GM12878 (cell line): ENCODE measurements at regions not wholly inside any gene's neighbourhood (a gene's known extent, or its start where the extent isn't known, plus 50 kb on each side); places are given as distances from the start of the nearest gene placed in this dataset.

Experiments used
- ATAC-seq: fragments of 200-7000 bp; cut with Tn5 transposase; 3 replicates; pipeline ENCODE4 v1.9.1; 2020; ENCODE audit warnings: mild to moderate bottlenecking, moderate library complexity
- BruUV-seq: library from RNA; stranded (reverse); fragments of 400-500 nt; replicated peaks from 2 replicates; lab custom pipeline; 2021; lab: Mats Ljungman, UMichigan
- CTCF ChIA-PET: fragments of 300-600 bp; sonication (Branson Sonifier 250); formaldehyde crosslinking; extraction: SDS; loops from one replicate; lab custom pipeline; 2021; ENCODE audit warnings: inconsistent platforms; lab: Yijun Ruan, JAX
- POLR2A ChIA-PET: fragments of 350-600 bp; formaldehyde crosslinking; extraction: SDS; loops from one replicate; lab custom pipeline; 2021; ENCODE audit warnings: inconsistent platforms; lab: Charles Lee
- RAD21 ChIA-PET: fragments of 300-600 bp; sonication (Branson Sonifier 250); formaldehyde crosslinking; loops from one replicate; lab custom pipeline; 2023; ENCODE audit warnings: antibody characterized with exemption; ENCODE audit not compliant: unreplicated experiment; lab: Charles Lee
- SMC1A ChIA-PET: fragments of 300-600 bp; sonication (Branson Sonifier 250); formaldehyde crosslinking; loops from one replicate; lab custom pipeline; 2023; ENCODE audit not compliant: unreplicated experiment, uncharacterized antibody; lab: Charles Lee
- DNase-seq: peaks from one replicate; pipeline ENCODE4 v3.0.0-alpha.2; 2011; ENCODE audit warnings: low read depth, low spot score
- FAIRE-seq: peaks from 3 replicates; lab custom pipeline; 2011; peaks lifted over from hg19 to GRCh38; lab: Jason Lieb, UNC
- H2AFZ ChIP-seq: 2 replicates; pipeline ENCODE4 v1.6.0; 2011; ENCODE audit warnings: low read depth, low read length, control low read depth; ENCODE audit not compliant: control insufficient read depth
- H3K27ac ChIP-seq: 2 replicates; pipeline ENCODE4 v1.5.1; 2011; ENCODE audit warnings: control low read depth; ENCODE audit not compliant: control insufficient read depth, insufficient read depth
- H3K27me3 ChIP-seq, 2 experiments: replicated peaks in 1 of 2; 2 replicates each; pipeline versions ENCODE4 v1.6.0 to v1.6.1; 2011; ENCODE audit warnings: low read length in 1 of 2; ENCODE audit not compliant: control insufficient read depth in 2 of 2, insufficient read depth in 2 of 2
- H3K36me3 ChIP-seq, 2 experiments: 2 replicates each; pipeline ENCODE4 v1.5.1; 2011; ENCODE audit warnings: low read length in 1 of 2; ENCODE audit not compliant: control insufficient read depth in 2 of 2, insufficient read depth in 2 of 2
- H3K4me1 ChIP-seq: 2 replicates; pipeline ENCODE4 v1.6.1; 2011; ENCODE audit warnings: mild to moderate bottlenecking, low read length, moderate library complexity, mixed read lengths; ENCODE audit not compliant: control insufficient read depth, insufficient read depth
- H3K4me2 ChIP-seq: 2 replicates; pipeline ENCODE4 v1.6.0; 2011; ENCODE audit warnings: control low read depth; ENCODE audit not compliant: control insufficient read depth, insufficient read depth
- H3K4me3 ChIP-seq: fragments of 200-600 bp; sonication (generic); 2 replicates; pipeline ENCODE4 v1.5.1; 2016
- H3K79me2 ChIP-seq: 2 replicates; pipeline ENCODE4 v1.6.0; 2011; ENCODE audit warnings: low read length; ENCODE audit not compliant: control insufficient read depth, insufficient read depth
- H3K9ac ChIP-seq: 2 replicates; pipeline ENCODE4 v1.8.0; 2011; ENCODE audit warnings: low read length, control low read depth, mixed read lengths; ENCODE audit not compliant: control insufficient read depth, insufficient read depth
- H3K9me3 ChIP-seq: replicated peaks from 3 replicates; pipeline ENCODE4 v1.5.1; 2011; ENCODE audit warnings: mild to moderate bottlenecking, low read length; ENCODE audit not compliant: control insufficient read depth, insufficient read depth
- H4K20me1 ChIP-seq: 2 replicates; pipeline ENCODE4 v1.6.0; 2011; ENCODE audit not compliant: control insufficient read depth, insufficient read depth
- CBFB ChIP-seq: IDR thresholded peaks from 2 replicates; pipeline ENCODE4 v1.6.1; 2016; ENCODE audit warnings: antibody characterized with exemption, low read depth
- KLF5 ChIP-seq: fragments of 450-650 bp; IDR thresholded peaks from 2 replicates; pipeline ENCODE4 v1.6.1; 2014; ENCODE audit warnings: mild to moderate bottlenecking; ENCODE audit not compliant: partially characterized antibody
- MEF2B ChIP-seq: fragments of 450-650 bp; IDR thresholded peaks from 2 replicates; pipeline ENCODE4 v1.6.1; 2018; ENCODE audit warnings: mild to moderate bottlenecking, moderate library complexity; ENCODE audit not compliant: partially characterized antibody, poor library complexity, severe bottlenecking
- MTA3 ChIP-seq: IDR thresholded peaks from 2 replicates; pipeline ENCODE4 v1.6.1; 2012; ENCODE audit warnings: low read length, inconsistent platforms, borderline replicate concordance
- MYB ChIP-seq: fragments of 150-350 bp; IDR thresholded peaks from 2 replicates; pipeline ENCODE4 v1.6.1; 2014; ENCODE audit warnings: mild to moderate bottlenecking, low read depth, low read length, borderline replicate concordance
- POLR2AphosphoS5 ChIP-seq: IDR thresholded peaks from 2 replicates; pipeline ENCODE4 v1.6.1; 2011; ENCODE audit warnings: mild to moderate bottlenecking, low read length, inconsistent platforms
- ZNF274 ChIP-seq: IDR thresholded peaks from one replicate; pipeline ENCODE4 v1.8.0; 2011; ENCODE audit not compliant: insufficient read length, insufficient read depth
- WGBS: methylation state at CpG from one replicate; pipeline ENCODE4 v1.1.6; 2016; ENCODE audit warnings: low lambda C conversion rate; ENCODE audit not compliant: insufficient replicate concordance, insufficient coverage; ENCODE audit errors: missing lambda C conversion rate; 5-methylcytosine and 5-hydroxymethylcytosine counted together
- in situ Hi-C: fragments of 300-500 bp; cut with MboI; formaldehyde crosslinking; loops from 9 replicates; pipeline ENCODE4 v1.14.3; 2018; ENCODE audit warnings: mixed read lengths
- intact Hi-C: fragments of 100-400 bp; cut with micrococcal nuclease; formaldehyde crosslinking; loops from one replicate; pipeline ENCODE4 v1.14.2; 2022; ENCODE audit not compliant: unreplicated experiment
- TF ChIP-seq, protein P1 (sequence below): fragments of 450-650 bp; formaldehyde crosslinking; IDR thresholded peaks from 2 replicates; pipeline ENCODE4 v1.5.0; 2022; ENCODE audit warnings: mild to moderate bottlenecking, missing genetic modification characterization
- TF ChIP-seq, protein P2 (sequence below): IDR thresholded peaks from 2 replicates; pipeline ENCODE4 v1.6.1; 2012; ENCODE audit warnings: low read length, inconsistent platforms

DNA sequence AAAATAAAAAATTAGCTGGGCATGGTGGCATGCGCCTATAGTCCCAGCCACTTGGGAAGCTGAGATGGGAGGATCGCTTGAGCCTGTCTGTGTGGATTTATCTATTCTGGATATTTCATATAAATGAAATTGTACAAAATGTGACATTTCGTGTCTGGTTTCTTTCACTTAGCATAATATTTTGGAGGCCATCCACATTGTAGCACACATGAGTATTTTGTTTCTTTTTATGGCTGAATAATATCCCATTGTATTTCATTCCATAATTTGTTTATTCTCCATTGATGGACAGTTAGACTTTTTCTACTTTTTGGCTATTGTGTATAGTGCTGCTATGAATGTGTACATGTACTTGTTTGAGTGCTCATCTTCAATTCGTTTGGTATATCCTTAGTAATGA, 52.9 kb upstream of the DYNC1LI1 start:
- POLR2A ChIA-PET, result no interaction called here
- Histone ChIP-seq H3K9ac (no peak overlapping the region), H3K27ac (no peak overlapping the region), H3K27me3 (peaks cover 0 to 3% of the 10 kb centered on the region in 2 experiments; a peak in 1 of 4 replicates), H3K36me3 (no peaks in the 10 kb centered on the region), H2AFZ (no peak overlapping the region), H3K4me3 (no peak overlapping the region), H4K20me1 (no peaks in the 10 kb centered on the region), H3K4me2 (no peak overlapping the region), H3K9me3 (no peaks in the 10 kb centered on the region; the same call in 2 of the 3 replicates), H3K79me2 (no peaks in the 10 kb centered on the region), H3K4me1 (no peaks in the 10 kb centered on the region)
- no peak for FAIRE-seq
- BruUV-seq, result no TSS peak
- TF ChIP-seq MEF2B (no peak), ZNF274 (no peak), KLF5 (no peak), CBFB (no peak), MTA3 (no peak), MYB (no peak), POLR2AphosphoS5 (no peak)
- TF ChIP-seq, protein P1, sequence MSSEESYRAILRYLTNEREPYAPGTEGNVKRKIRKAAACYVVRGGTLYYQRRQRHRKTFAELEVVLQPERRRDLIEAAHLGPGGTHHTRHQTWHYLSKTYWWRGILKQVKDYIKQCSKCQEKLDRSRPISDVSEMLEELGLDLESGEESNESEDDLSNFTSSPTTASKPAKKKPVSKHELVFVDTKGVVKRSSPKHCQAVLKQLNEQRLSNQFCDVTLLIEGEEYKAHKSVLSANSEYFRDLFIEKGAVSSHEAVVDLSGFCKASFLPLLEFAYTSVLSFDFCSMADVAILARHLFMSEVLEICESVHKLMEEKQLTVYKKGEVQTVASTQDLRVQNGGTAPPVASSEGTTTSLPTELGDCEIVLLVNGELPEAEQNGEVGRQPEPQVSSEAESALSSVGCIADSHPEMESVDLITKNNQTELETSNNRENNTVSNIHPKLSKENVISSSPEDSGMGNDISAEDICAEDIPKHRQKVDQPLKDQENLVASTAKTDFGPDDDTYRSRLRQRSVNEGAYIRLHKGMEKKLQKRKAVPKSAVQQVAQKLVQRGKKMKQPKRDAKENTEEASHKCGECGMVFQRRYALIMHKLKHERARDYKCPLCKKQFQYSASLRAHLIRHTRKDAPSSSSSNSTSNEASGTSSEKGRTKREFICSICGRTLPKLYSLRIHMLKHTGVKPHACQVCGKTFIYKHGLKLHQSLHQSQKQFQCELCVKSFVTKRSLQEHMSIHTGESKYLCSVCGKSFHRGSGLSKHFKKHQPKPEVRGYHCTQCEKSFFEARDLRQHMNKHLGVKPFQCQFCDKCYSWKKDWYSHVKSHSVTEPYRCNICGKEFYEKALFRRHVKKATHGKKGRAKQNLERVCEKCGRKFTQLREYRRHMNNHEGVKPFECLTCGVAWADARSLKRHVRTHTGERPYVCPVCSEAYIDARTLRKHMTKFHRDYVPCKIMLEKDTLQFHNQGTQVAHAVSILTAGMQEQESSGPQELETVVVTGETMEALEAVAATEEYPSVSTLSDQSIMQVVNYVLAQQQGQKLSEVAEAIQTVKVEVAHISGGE, result no peak
- TF ChIP-seq, protein P2, sequence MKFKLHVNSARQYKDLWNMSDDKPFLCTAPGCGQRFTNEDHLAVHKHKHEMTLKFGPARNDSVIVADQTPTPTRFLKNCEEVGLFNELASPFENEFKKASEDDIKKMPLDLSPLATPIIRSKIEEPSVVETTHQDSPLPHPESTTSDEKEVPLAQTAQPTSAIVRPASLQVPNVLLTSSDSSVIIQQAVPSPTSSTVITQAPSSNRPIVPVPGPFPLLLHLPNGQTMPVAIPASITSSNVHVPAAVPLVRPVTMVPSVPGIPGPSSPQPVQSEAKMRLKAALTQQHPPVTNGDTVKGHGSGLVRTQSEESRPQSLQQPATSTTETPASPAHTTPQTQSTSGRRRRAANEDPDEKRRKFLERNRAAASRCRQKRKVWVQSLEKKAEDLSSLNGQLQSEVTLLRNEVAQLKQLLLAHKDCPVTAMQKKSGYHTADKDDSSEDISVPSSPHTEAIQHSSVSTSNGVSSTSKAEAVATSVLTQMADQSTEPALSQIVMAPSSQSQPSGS, result no peak
- 46% methylated on average over 4 of the region's 4 CpGs for WGBS
- SMC1A ChIA-PET, result no interaction called here
- intact Hi-C loops (no loop called here), in situ Hi-C loops (no loop called here)
- RAD21 ChIA-PET, result no interaction called here
- no peak for DNase-seq
- ATAC-seq, result no peak
- CTCF ChIA-PET, result no interaction called here
